Mucosa of descending colon (tissue), 3 donors: ENCODE measurements at regions not wholly inside any gene's neighbourhood (a gene's known extent, or its start where the extent isn't known, plus 50 kb on each side); places are given as distances from the start of the nearest gene placed in this dataset.
A peak's percentile ranks its signal among the peaks of the same experiment; 100 is the strongest.

Experiments
- ATAC-seq: fragments of 200-7000 bp; cut with Tn5 transposase; one replicate; pipeline ENCODE4 v1.9.1; 2020; ENCODE audit warnings: mild to moderate bottlenecking, moderate library complexity
- DNase-seq, 3 donors: peaks; one replicate each; pipeline ENCODE4 v3.0.0-alpha.2; 2020
- H3K36me3 ChIP-seq: fragments of 200-600 bp; one replicate; pipeline ENCODE4 v1.8.0; 2021; ENCODE audit warnings: low read depth, mild to moderate bottlenecking
- H3K4me1 ChIP-seq: fragments of 200-600 bp; one replicate; pipeline ENCODE4 v1.8.0; 2021; ENCODE audit warnings: low read depth, mild to moderate bottlenecking
- H3K4me3 ChIP-seq: fragments of 200-600 bp; one replicate; pipeline ENCODE4 v1.8.0; 2021; ENCODE audit warnings: mild to moderate bottlenecking
- H3K9me3 ChIP-seq: fragments of 200-600 bp; one replicate; pipeline ENCODE4 v1.8.0; 2021; ENCODE audit warnings: mild to moderate bottlenecking
- CTCF ChIP-seq: fragments of 200-600 bp; IDR thresholded peaks from one replicate; pipeline ENCODE4 v1.8.0; 2022; ENCODE audit warnings: antibody characterized with exemption, mild to moderate bottlenecking
- intact Hi-C, 2 donors: fragments of 100-400 bp; cut with DNase I in 1 of 2; cut with micrococcal nuclease in 1 of 2; formaldehyde crosslinking; loops; one replicate each; pipeline versions ENCODE4 v1.11.0 to v1.11.1; 2022; cut with DNase I, micrococcal nuclease
- donor health status: DM: no; HTN: no; CAD: no; lungs with moderate emphysema.
- donor health status: DM: no; HTN: no; CAD: no.
- donor health status: DM: no; HTN: yes; CAD: no.

DNA sequence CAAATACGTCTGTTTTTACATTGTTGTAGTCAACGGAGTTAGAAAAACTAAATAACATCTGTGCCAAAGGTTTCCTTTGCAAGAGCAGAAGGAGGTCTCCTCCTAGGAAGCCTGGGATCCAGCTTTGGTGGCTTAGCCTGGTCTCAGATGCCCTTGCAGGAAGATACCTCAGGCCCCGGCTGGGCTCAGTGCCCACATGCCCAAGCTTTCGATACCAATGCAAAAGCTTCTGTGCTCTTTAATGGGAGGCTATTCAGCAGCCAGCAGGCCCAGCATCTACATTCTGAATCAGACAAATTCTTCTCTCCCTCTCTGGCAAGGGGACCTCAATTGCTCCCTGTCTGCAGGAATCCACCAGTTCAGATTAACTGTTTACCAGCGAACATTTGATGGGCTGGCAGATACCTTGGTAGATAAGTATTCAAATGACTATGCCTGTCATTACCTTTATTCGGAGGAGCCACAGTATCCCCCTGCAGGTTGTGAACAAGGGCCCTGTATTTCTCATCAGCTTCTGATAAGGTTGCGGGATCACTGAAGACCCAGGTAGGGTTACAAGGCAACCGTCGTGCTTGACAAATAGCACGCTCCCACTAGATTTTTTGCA is 180.1 kb upstream of the KBTBD8 start:
- TF ChIP-seq CTCF: no peak
- DNase-seq: no peak
- Histone ChIP-seq H3K36me3 (no peaks in the 10 kb centered on the region), H3K9me3 (no peaks in the 10 kb centered on the region), H3K4me3 (no peak overlapping the region), H3K4me1 (no peaks in the 10 kb centered on the region)
- intact Hi-C loops: loop anchor here (5.0 kb wide), 1 partner anchor 541 kb away; no protein-coding TSS in a partner anchor
- ATAC-seq: no peak

- H3K4me1 ChIP-seq: no peaks in the 10 kb centered on the region
- intact Hi-C loops: loop anchor here (5.0 to 10.0 kb wide), 2 partner anchors 405 to 543 kb away; no protein-coding TSS in a partner anchor
- no peak overlapping the region for H3K4me3 ChIP-seq
- no peak for TF ChIP-seq CTCF
- ATAC-seq (no peak), DNase-seq (no peak)
- no peaks in the 10 kb centered on the region for H3K36me3 ChIP-seq
- H3K9me3 ChIP-seq: no peaks in the 10 kb centered on the region
Observed at GRCh38 chr3:66819993-66820501, 178.1 kb upstream of the KBTBD8 start.

GRCh38 chr3:66822186-66823008 is 175.7 kb upstream of the KBTBD8 start:
- Histone ChIP-seq H3K4me1 (no peaks in the 10 kb centered on the region), H3K36me3 (no peaks in the 10 kb centered on the region), H3K9me3 (no peaks in the 10 kb centered on the region), H3K4me3 (no peak overlapping the region)
- peak; percentile 92 for ATAC-seq
- peak in 2 of 3 donors; percentile 61 to 90 for DNase-seq
- intact Hi-C loops: loop anchor here in 1 of 2 donors (10.0 kb wide), 1 partner anchor 408 kb away; no protein-coding TSS in a partner anchor
- peak; percentile 69 for TF ChIP-seq CTCF

DNA sequence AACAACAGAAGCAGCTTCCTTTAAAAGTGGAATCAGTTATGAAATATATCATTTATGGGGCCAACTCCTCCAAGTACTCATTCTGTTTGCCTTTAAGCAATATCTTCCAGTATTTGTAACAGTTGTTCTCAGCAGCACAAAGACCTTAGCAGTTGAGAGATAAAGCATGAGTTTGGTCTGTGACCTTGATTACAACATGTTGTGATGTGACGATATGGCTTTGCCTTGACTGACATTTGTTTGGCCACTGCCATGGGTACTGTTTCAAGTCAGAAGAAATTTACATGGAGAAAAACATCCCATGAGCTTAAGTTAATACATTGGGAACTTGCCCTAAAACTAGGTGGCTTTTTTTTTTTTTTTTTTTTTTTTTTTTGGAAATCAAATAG is 175.1 kb upstream of the KBTBD8 start:
- H3K9me3 ChIP-seq: no peaks in the 10 kb centered on the region
- ATAC-seq (peak; percentile 40), DNase-seq (no peak)
- H3K4me1 ChIP-seq: no peaks in the 10 kb centered on the region
- H3K4me3 ChIP-seq: no peak overlapping the region
- intact Hi-C loops: loop anchor here in 1 of 2 donors (10.0 kb wide), 1 partner anchor 408 kb away; no protein-coding TSS in a partner anchor
- TF ChIP-seq CTCF: no peak
- no peaks in the 10 kb centered on the region for H3K36me3 ChIP-seq

GRCh38 chr3:66823532-66823931 is 174.6 kb upstream of the KBTBD8 start:
- Histone ChIP-seq H3K9me3 (no peaks in the 10 kb centered on the region), H3K4me1 (no peaks in the 10 kb centered on the region), H3K36me3 (no peaks in the 10 kb centered on the region), H3K4me3 (no peak overlapping the region)
- DNase-seq (no peak), ATAC-seq (no peak)
- intact Hi-C loops: loop anchor here in 1 of 2 donors (10.0 kb wide), 1 partner anchor 409 kb away; no protein-coding TSS in a partner anchor
- TF ChIP-seq CTCF: no peak
